Right lobe of liver (tissue), 6 donors: ENCODE measurements at regions not wholly inside any gene's neighbourhood (a gene's known extent, or its start where the extent isn't known, plus 50 kb on each side); places are given as distances from the start of the nearest gene placed in this dataset.

Experiments
- ATAC-seq, 4 donors: fragments of 200-7000 bp; cut with Tn5 transposase; one replicate each; pipeline ENCODE4 v1.9.1; 2020; ENCODE audit warnings: mild to moderate bottlenecking in 4 of 4, moderate library complexity in 4 of 4
- DNase-seq, 3 donors: peaks; one replicate each; pipeline ENCODE4 v3.0.0-alpha.2; 2020
- H3K27ac ChIP-seq, 3 donors: fragments of 200-600 bp; one replicate each; pipeline ENCODE4 v1.8.0; 2022
- H3K27me3 ChIP-seq, 2 donors: fragments of 200-600 bp; one replicate each; pipeline ENCODE4 v1.8.0; 2022
- H3K36me3 ChIP-seq, 4 donors: fragments of 200-600 bp; sonication (generic) in 1 of 4; one replicate each; pipeline versions ENCODE4 v1.5.1 to v1.8.0; 2017 to 2022; ENCODE audit warnings: control low read depth in 1 of 4
- H3K4me1 ChIP-seq, 4 donors: fragments of 200-600 bp; sonication (generic) in 1 of 4; one replicate each; pipeline versions ENCODE4 v1.5.1 to v1.8.0; 2017 to 2022; ENCODE audit warnings: control low read depth in 1 of 4
- H3K4me3 ChIP-seq, 3 donors: fragments of 200-600 bp; one replicate each; pipeline ENCODE4 v1.8.0; 2022
- H3K9me3 ChIP-seq, 4 donors: fragments of 200-600 bp; sonication (generic) in 1 of 4; one replicate each; pipeline versions ENCODE4 v1.5.1 to v1.8.0; 2017 to 2022; ENCODE audit warnings: control low read depth in 1 of 4
- POLR2A ChIP-seq: fragments of 450-650 bp; IDR thresholded peaks from one replicate; pipeline ENCODE4 v1.6.1; 2017; ENCODE audit warnings: antibody characterized with exemption, mild to moderate bottlenecking
- WGBS: methylation state at CpG from one replicate; pipeline ENCODE4 v1.1.6; 2018; ENCODE audit warnings: low coverage, low lambda C conversion rate; ENCODE audit not compliant: insufficient coverage; ENCODE audit errors: missing lambda C conversion rate; 5-methylcytosine and 5-hydroxymethylcytosine counted together
- intact Hi-C, 2 donors: fragments of 100-400 bp; cut with DNase I; formaldehyde crosslinking; loops; one replicate each; pipeline versions ENCODE4 v1.11.2 to v1.14.1; 2022
- TF ChIP-seq, protein P1 (sequence below), 4 donors: fragments of 200-600 bp in 3 of 4; fragments of 450-650 bp in 1 of 4; IDR thresholded peaks; one replicate each; pipeline versions ENCODE4 v1.5.1 to v1.8.0; 2016 to 2022; ENCODE audit warnings: antibody characterized with exemption in 4 of 4, mild to moderate bottlenecking in 2 of 4
- donor health status: DM: no; HTN: yes; CAD: no.
- donor health status: DM: no; HTN: no; CAD: no.
- donor health status: DM: no; HTN: no; CAD: no.
- donor health status: DM: no; HTN: yes; CAD: no.
- donor health status: DM: no; HTN: yes; CAD: no.

DNA sequence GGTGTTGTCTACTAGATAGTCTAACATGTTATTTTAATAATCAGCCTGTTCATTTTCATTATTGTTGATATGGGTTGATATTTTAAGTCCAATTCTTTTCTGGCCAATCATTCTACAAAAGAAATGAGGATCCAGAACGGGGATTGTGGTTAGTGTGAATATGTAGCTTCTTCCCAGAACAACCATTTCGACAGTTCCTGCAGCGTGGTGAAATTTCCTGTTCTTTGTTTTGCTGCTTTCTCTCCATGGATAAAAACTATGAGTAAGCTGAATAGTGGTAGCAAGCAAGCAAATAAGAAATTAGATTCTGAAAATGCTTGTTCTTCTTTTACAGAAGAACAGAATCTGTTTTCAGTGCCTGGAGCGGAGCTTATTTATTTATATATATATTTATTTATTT lies 65.5 kb upstream of the F13A1 start:
- no peak for DNase-seq

DNA sequence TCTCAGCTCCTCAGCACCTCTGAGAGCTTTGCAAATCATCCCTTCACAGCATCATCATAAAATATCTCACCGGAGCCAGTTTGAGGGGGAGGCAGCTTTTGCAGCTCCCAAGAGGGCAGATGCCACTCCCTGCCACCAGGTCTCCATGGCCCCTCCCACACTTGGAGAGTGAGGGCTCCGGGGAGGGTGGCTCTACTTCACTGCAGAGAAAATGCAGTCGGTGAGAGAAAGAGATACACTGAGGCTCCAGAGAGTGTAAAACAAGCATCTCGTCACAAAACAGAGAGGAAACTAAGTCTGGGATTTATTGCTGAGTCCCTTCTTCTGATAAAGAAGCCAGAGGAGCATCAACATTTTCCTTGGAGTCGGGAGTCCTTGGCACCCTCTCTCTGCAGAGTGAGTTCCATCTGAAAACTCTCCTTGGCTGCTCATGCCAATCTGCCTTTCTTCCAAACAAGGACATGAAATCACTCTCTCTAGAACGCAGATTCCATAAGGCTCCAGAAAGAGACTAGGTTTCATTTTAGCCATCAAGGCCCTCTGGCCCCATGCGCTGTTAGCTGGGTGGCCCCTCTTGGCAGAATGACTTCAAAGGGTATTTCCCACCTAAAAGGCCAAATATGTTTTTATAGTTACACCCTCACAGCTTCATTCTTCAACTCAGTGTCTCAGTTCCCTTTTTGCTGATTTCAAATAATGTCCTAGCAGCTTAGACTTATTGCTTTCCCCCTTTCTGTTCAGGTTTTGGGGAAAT lies 70.6 kb upstream of the F13A1 start:
- 68% methylated on average over 5 of the region's 7 CpGs for WGBS
- ATAC-seq (no peak), DNase-seq (no peak)
- no peak overlapping the region for H3K4me3 ChIP-seq
- peaks cover 0 to 6% (median 3%) of the 10 kb centered on the region in 4 donors for H3K4me1 ChIP-seq
- H3K27ac ChIP-seq = no peak overlapping the region
- H3K36me3 ChIP-seq = no peaks in the 10 kb centered on the region
- no peaks in the 10 kb centered on the region for H3K9me3 ChIP-seq
- no peaks in the 10 kb centered on the region for H3K27me3 ChIP-seq
- intact Hi-C loops = no loop called here
- TF ChIP-seq, protein P1, sequence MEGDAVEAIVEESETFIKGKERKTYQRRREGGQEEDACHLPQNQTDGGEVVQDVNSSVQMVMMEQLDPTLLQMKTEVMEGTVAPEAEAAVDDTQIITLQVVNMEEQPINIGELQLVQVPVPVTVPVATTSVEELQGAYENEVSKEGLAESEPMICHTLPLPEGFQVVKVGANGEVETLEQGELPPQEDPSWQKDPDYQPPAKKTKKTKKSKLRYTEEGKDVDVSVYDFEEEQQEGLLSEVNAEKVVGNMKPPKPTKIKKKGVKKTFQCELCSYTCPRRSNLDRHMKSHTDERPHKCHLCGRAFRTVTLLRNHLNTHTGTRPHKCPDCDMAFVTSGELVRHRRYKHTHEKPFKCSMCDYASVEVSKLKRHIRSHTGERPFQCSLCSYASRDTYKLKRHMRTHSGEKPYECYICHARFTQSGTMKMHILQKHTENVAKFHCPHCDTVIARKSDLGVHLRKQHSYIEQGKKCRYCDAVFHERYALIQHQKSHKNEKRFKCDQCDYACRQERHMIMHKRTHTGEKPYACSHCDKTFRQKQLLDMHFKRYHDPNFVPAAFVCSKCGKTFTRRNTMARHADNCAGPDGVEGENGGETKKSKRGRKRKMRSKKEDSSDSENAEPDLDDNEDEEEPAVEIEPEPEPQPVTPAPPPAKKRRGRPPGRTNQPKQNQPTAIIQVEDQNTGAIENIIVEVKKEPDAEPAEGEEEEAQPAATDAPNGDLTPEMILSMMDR (IDR thresholded peaks at IDR 0.05) = no peak
- no peak for TF ChIP-seq POLR2A

More for the DNA sequence above, 65.5 kb upstream of the F13A1 start:
- H3K9me3 ChIP-seq = no peaks in the 10 kb centered on the region
- no peak overlapping the region for H3K27ac ChIP-seq
- TF ChIP-seq POLR2A = no peak
- TF ChIP-seq, protein P1 (IDR thresholded peaks at IDR 0.05) = no peak
- no peak overlapping the region for H3K4me3 ChIP-seq
- intact Hi-C loops = no loop called here
- H3K27me3 ChIP-seq = no peaks in the 10 kb centered on the region
- ATAC-seq = peak in 3 of 4 donors; percentile 38 to 69 (median 56)
- H3K4me1 ChIP-seq = no peaks in the 10 kb centered on the region
- H3K36me3 ChIP-seq = no peaks in the 10 kb centered on the region
- 53% methylated on average over 4 of the region's 4 CpGs for WGBS

DNA sequence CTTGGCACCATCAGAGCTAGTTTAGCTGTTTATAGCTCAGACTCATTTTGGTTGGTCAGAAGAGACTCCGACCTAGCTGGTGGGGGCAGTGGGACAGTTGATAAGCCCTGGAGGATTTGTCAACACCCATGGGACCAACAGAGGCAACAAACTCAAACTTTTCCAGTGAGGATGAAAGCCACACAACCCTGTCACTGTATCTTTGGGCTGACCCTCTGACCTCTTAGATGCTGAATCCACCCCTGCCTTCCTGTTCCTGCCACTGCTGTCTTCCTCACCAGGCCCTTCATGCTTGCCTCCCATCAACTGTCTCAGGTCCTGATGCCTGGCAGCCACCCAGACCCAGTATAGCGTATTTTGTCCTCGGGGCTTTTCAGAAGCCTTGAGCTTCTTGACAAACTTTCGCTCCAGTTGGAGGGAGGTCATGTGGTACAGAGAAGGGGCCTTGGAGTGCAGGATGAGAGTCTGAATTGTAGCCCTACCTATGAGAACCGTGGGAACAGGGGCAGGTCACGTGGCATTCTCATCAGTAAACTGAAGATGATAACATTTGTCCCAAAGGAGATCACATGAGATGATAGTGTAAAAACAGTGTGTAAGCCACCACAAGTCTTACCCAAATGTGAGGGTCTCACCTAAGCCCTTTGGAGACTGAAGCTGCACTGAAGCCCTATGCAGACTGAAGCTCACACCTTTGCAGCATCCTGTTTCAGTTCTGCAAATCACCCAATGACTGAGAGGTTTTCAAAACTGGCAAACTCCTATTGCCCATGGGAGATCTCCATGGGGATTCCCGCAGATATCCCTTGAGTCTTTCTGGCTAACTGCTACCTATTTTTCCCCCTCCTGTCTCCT lies 72.0 kb upstream of the F13A1 start:
- ATAC-seq (no peak), DNase-seq (no peak)
- H3K4me3 ChIP-seq = no peak overlapping the region
- H3K9me3 ChIP-seq = no peaks in the 10 kb centered on the region
- 92% methylated on average over 6 of the region's 7 CpGs for WGBS
- TF ChIP-seq, protein P1 (IDR thresholded peaks at IDR 0.05) = no peak
- TF ChIP-seq POLR2A = no peak
- no peak overlapping the region for H3K27ac ChIP-seq
- no peaks in the 10 kb centered on the region for H3K36me3 ChIP-seq
- H3K4me1 ChIP-seq = peaks cover 0 to 8% (median 3%) of the 10 kb centered on the region in 4 donors
- no peaks in the 10 kb centered on the region for H3K27me3 ChIP-seq
- intact Hi-C loops = no loop called here

DNA sequence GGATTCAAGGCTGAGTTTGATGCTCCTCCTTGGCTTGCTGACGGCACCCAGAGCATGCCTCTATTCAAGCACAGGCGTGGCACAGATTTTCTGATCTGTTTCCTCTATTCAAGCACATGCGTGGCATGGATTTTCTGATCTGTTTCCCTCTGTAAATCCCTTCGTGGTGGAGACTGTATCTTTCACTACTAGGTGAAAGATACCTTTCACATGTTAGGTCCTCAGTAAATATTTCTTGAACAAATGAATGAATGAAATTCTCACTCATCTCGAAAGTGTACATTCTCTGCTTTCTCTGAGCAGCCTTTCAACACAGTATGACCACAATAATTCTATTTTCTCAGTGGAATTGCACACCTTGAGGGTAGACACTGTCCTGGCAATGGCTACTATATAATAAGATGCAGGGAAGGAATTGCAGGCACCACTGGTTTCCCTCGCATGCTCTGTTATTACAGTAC lies 72.6 kb upstream of the F13A1 start:
- H3K36me3 ChIP-seq = no peaks in the 10 kb centered on the region
- no peaks in the 10 kb centered on the region for H3K9me3 ChIP-seq
- no peaks in the 10 kb centered on the region for H3K27me3 ChIP-seq
- H3K4me3 ChIP-seq = no peak overlapping the region
- H3K4me1 ChIP-seq = peaks cover 0 to 8% (median 3%) of the 10 kb centered on the region in 4 donors
- H3K27ac ChIP-seq = no peak overlapping the region
- TF ChIP-seq, protein P1 (IDR thresholded peaks at IDR 0.05) = no peak
- no peak for TF ChIP-seq POLR2A
- 47% methylated on average over 6 of the region's 6 CpGs for WGBS
- ATAC-seq (no peak), DNase-seq (no peak)
- intact Hi-C loops = no loop called here
